ACC112 (cell line): ENCODE measurements at regions not wholly inside any gene's neighbourhood (a gene's known extent, or its start where the extent isn't known, plus 50 kb on each side); places are given as distances from the start of the nearest gene placed in this dataset.

Source experiments
- H2AFZ ChIP-seq: fragments of 200-600 bp; sonication (generic); one replicate; pipeline ENCODE4 v1.6.0; 2017; ENCODE audit warnings: antibody characterized with exemption, low read length; ENCODE audit not compliant: unreplicated experiment
- H3K27ac ChIP-seq: fragments of 200-600 bp; sonication (generic); 2 replicates; pipeline ENCODE4 v1.5.1; 2014; ENCODE audit warnings: low read depth, mild to moderate bottlenecking, antibody characterized with exemption, low read length, moderate library complexity
- H3K27me3 ChIP-seq: fragments of 200-600 bp; sonication (generic); 2 replicates; pipeline ENCODE4 v1.6.1; 2014; ENCODE audit warnings: mild to moderate bottlenecking, antibody characterized with exemption, low read length, moderate library complexity, mixed read lengths; ENCODE audit not compliant: insufficient read depth
- H3K36me3 ChIP-seq: fragments of 200-600 bp; sonication (generic); 2 replicates; pipeline ENCODE4 v1.6.1; 2016; ENCODE audit warnings: mild to moderate bottlenecking, antibody characterized with exemption, low read length, moderate library complexity, mixed read lengths; ENCODE audit not compliant: insufficient read depth
- H3K4me1 ChIP-seq: fragments of 200-600 bp; sonication (generic); one replicate; pipeline ENCODE4 v1.6.1; 2016; ENCODE audit warnings: low read length, mixed read lengths; ENCODE audit not compliant: insufficient read depth, unreplicated experiment, control insufficient read depth
- H3K4me3 ChIP-seq: fragments of 200-600 bp; sonication (generic); 2 replicates; pipeline ENCODE4 v1.5.1; 2014; ENCODE audit warnings: mild to moderate bottlenecking, low read depth, low read length
- H3K79me2 ChIP-seq: fragments of 200-600 bp; sonication (generic); one replicate; pipeline ENCODE4 v1.6.0; 2016; ENCODE audit warnings: low read length; ENCODE audit not compliant: control insufficient read depth, unreplicated experiment, insufficient read depth

GRCh38 chr22:48096411-48096810, 1334.0 kb downstream of the TBC1D22A start:
- H2AFZ ChIP-seq = no peak overlapping the region
- H3K27ac ChIP-seq = no peak overlapping the region
- no peak overlapping the region for H3K4me3 ChIP-seq
- no peaks in the 10 kb centered on the region for H3K27me3 ChIP-seq
- H3K36me3 ChIP-seq = no peaks in the 10 kb centered on the region
- no peaks in the 10 kb centered on the region for H3K4me1 ChIP-seq
- H3K79me2 ChIP-seq = no peaks in the 10 kb centered on the region

- H3K4me3 ChIP-seq = no peak overlapping the region
- H3K4me1 ChIP-seq = no peaks in the 10 kb centered on the region
- no peaks in the 10 kb centered on the region for H3K36me3 ChIP-seq
- no peaks in the 10 kb centered on the region for H3K79me2 ChIP-seq
- no peak overlapping the region for H3K27ac ChIP-seq
- no peaks in the 10 kb centered on the region for H3K27me3 ChIP-seq
- H2AFZ ChIP-seq = no peak overlapping the region
Observed at GRCh38 chr22:48093981-48094380, 1331.5 kb downstream of the TBC1D22A start.

GRCh38 chr22:48092866-48093265, 1330.4 kb downstream of the TBC1D22A start:
- Histone ChIP-seq H3K27me3 (no peaks in the 10 kb centered on the region), H3K27ac (no peak overlapping the region), H3K79me2 (no peaks in the 10 kb centered on the region), H3K4me3 (no peak overlapping the region), H3K4me1 (no peaks in the 10 kb centered on the region), H2AFZ (no peak overlapping the region), H3K36me3 (no peaks in the 10 kb centered on the region)

- H3K4me3 ChIP-seq = no peak overlapping the region
- no peak overlapping the region for H3K27ac ChIP-seq
- H2AFZ ChIP-seq = no peak overlapping the region
- no peaks in the 10 kb centered on the region for H3K36me3 ChIP-seq
- H3K4me1 ChIP-seq = no peaks in the 10 kb centered on the region
- no peaks in the 10 kb centered on the region for H3K79me2 ChIP-seq
- no peaks in the 10 kb centered on the region for H3K27me3 ChIP-seq
Observed at GRCh38 chr22:48091656-48092223, 1329.3 kb downstream of the TBC1D22A start.

GRCh38 chr22:48091060-48091650, 1328.7 kb downstream of the TBC1D22A start:
- no peak overlapping the region for H3K27ac ChIP-seq
- H3K79me2 ChIP-seq = no peaks in the 10 kb centered on the region
- H3K4me1 ChIP-seq = no peaks in the 10 kb centered on the region
- no peaks in the 10 kb centered on the region for H3K27me3 ChIP-seq
- no peaks in the 10 kb centered on the region for H3K36me3 ChIP-seq
- H2AFZ ChIP-seq = no peak overlapping the region
- no peak overlapping the region for H3K4me3 ChIP-seq

GRCh38 chr22:48090332-48090672, 1327.9 kb downstream of the TBC1D22A start:
- no peak overlapping the region for H3K4me3 ChIP-seq
- H3K36me3 ChIP-seq = no peaks in the 10 kb centered on the region
- H3K27ac ChIP-seq = no peak overlapping the region
- no peaks in the 10 kb centered on the region for H3K27me3 ChIP-seq
- H3K79me2 ChIP-seq = no peaks in the 10 kb centered on the region
- H2AFZ ChIP-seq = no peak overlapping the region
- no peaks in the 10 kb centered on the region for H3K4me1 ChIP-seq

GRCh38 chr22:48089601-48090331, 1327.3 kb downstream of the TBC1D22A start:
- Histone ChIP-seq H3K4me3 (no peak overlapping the region), H3K27ac (no peak overlapping the region), H3K27me3 (no peaks in the 10 kb centered on the region), H3K36me3 (no peaks in the 10 kb centered on the region), H3K79me2 (no peaks in the 10 kb centered on the region), H2AFZ (no peak overlapping the region), H3K4me1 (no peaks in the 10 kb centered on the region)

- H2AFZ ChIP-seq = no peak overlapping the region
- H3K27ac ChIP-seq = no peak overlapping the region
- H3K36me3 ChIP-seq = no peaks in the 10 kb centered on the region
- no peaks in the 10 kb centered on the region for H3K79me2 ChIP-seq
- H3K27me3 ChIP-seq = no peaks in the 10 kb centered on the region
- H3K4me1 ChIP-seq = no peaks in the 10 kb centered on the region
- no peak overlapping the region for H3K4me3 ChIP-seq
Observed at GRCh38 chr22:48088926-48089536, 1326.6 kb downstream of the TBC1D22A start.

- H3K79me2 ChIP-seq = no peaks in the 10 kb centered on the region
- no peak overlapping the region for H3K4me3 ChIP-seq
- H2AFZ ChIP-seq = no peak overlapping the region
- no peaks in the 10 kb centered on the region for H3K27me3 ChIP-seq
- no peak overlapping the region for H3K27ac ChIP-seq
- H3K36me3 ChIP-seq = no peaks in the 10 kb centered on the region
- no peaks in the 10 kb centered on the region for H3K4me1 ChIP-seq
Observed at GRCh38 chr22:48088251-48088650, 1325.8 kb downstream of the TBC1D22A start.

- Histone ChIP-seq H3K4me3 (no peak overlapping the region), H3K4me1 (no peaks in the 10 kb centered on the region), H3K36me3 (no peaks in the 10 kb centered on the region), H3K27ac (no peak overlapping the region), H2AFZ (no peak overlapping the region), H3K79me2 (no peaks in the 10 kb centered on the region), H3K27me3 (no peaks in the 10 kb centered on the region)
Observed at GRCh38 chr22:48085901-48086645, 1323.6 kb downstream of the TBC1D22A start.
